NCI-H2171 (cell line): ENCODE measurements at regions not wholly inside any gene's neighbourhood (a gene's known extent, or its start where the extent isn't known, plus 50 kb on each side); places are given as distances from the start of the nearest gene placed in this dataset.
"Not testable (repeated sequence)": the region's sequence is repeated elsewhere in the genome, so short reads cannot be mapped to it uniquely, and the experiment has no call there.

Experiments
- DNase-seq: peaks from one replicate; lab custom pipeline; 2025; lab: John Stamatoyannopoulos, UW

DNA sequence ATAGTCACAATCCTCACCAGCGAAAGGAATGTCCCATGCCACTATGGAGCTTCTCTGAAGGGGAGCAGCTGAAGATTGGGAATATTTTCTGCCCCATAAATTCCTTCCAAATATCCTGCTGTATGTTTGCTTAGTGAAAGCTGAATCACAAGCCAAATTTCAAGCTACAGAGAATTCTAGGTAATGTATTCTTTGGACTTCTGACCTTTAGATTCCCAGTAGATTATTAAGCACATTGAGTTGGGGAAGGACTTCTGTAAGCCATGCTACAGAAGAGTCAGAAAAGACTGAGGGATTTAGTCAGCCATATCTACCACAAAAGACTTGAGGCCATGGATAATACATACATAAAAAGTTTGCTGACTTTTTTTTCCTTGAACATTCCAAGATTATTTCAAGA is 1342.0 kb upstream of the NUDT12 start:
- no peak for DNase-seq

DNA sequence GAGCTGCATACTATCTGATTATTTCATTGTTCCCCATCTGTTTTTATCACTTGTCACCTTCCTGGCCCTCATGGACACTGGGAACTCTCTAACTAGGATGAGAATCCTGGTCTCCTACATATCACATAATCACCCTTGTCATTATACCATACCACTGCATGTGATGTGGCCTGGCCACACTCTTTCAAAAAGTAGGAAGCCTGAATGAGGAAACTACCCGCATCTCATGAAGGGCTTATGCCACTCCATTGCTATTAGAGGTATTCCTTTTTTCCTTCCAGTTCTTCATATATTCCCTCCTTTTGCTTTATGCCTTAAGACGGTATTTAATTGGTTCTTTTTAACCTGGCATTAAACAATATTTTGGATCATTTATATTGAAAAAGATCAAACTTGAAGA is 1341.4 kb upstream of the NUDT12 start:
- DNase-seq = no peak

DNA sequence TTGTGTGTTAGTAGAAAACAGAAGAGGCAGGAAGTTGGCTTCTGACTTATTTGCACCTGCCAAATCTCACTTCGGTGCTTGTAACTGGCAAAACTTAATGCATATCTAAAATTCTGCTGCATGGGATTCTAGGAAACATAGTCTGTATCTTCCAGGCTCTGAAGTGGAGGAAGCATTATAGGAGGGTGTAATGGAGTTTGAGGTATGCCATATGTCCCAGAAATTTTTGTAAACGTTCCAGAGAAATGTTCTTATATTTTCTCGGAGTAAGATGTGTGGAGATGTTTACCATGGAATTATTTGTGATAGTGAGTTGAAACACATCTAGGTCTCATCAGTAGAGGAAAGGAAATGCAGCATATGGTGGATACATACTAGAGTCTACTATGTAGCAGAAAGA is 1329.0 kb upstream of the NUDT12 start:
- no peak for DNase-seq

DNA sequence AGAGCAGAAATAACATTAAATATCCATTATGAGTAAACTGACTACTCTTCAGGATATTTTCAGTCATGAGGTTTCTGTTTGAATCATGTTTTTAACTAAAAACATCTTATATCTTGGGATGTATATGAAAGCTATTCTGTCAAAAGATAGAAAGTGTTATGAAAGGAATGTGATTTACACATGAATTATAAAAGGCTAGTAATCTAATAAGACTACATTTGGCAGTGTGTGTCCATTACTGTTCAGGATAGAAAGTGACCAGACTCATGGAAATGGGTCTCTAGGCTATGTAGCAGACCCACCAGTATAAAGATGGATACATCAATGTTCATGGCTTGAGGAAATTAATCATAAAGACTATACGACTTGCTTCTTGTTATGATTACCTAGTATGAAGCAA is 1328.2 kb upstream of the NUDT12 start:
- no peak for DNase-seq

DNA sequence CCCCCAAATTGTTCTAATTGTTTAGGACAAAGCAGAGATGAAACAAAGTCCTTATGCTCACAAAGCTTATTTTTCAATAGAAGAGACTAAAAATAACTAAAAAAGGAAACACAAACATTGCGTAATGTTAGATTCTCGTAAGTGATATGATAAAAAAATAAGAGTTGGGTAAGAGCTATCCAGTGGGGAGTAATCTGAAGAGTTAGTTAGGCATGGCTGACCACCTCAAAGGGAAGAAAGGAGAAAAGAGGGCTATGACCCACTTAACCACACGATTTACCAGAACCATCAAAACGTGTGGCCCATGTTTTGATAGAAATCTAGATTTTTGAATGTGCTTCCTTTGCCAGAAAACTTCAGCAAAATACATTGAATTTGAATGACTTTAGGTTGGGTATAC is 1296.8 kb upstream of the NUDT12 start:
- no peak for DNase-seq

DNA sequence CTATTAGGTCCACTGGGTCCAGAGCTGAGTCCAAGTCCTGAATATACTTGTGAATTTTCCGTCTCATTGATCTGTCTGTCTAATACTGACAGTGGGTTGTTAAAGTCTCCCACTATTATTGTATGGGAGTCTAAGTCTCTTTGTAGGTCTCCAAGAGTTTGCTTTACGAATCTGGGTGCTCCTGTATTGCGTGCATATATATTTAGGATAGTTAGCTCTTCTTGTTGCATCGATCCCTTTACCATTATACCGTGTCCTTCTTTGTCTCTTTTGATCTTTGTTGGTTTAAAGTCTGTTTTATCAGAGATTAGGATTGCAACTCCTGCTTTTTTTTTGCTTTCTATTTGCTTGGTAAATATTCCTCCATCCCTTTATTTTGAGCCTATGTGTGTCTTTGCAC is 1289.5 kb upstream of the NUDT12 start:
- not testable (repeated sequence) for DNase-seq

DNA sequence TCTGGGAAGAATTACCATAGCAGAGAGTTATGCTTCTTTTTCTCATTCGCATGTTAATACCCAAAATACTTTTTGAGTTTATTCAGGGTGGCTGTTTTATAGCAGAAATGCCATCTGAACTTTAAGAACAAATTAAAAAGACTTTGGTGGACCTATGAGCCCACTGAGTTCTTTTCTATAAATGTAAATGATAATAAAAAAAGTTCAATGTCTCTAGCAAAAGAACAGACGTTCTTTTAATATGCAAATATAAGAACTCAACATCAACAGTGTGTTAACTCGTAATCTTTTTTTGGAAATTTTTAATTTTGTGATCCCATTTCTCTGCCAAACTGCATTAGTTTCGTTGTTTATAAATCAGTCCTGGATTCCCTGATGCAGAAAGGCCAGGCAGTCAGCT is 1283.0 kb upstream of the NUDT12 start:
- DNase-seq = no peak

DNA sequence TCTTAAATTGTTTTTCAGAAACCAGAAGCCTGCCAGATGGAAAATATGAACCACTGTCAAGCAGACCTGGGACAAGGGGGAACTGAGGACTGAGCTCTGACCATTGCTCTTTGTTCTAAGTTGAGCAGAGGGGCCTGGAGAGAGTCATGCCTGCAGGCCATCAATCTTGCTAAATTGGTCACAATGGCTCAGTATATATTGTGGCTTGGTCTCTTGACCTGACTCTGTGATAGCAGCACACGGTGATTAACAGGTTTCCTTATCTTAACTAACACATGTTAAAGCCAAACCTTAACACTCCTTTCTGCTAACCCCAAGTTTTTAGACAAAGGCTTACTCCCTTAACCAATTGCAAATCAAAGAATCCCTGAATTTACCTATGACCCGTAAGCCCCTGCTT is 1281.2 kb upstream of the NUDT12 start:
- DNase-seq = no peak

DNA sequence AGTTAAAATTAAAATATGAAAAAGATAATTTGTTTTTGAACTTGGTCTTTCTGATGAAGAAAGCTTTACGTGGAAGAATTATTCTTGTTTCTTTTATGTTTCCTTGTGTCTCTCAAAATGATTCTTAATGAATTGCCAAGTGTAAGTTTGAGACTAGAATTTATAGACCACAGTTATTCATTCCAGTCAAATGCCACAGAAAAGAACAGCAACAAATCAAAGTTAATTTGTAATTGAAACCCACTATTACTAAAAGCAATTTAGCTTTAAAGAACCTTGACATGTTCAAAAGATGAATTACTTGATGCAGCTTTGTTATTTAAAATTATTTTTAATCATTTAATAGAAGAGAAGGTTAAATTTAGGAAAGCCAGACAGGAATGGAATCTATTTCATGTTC is 1277.7 kb upstream of the NUDT12 start:
- no peak for DNase-seq

DNA sequence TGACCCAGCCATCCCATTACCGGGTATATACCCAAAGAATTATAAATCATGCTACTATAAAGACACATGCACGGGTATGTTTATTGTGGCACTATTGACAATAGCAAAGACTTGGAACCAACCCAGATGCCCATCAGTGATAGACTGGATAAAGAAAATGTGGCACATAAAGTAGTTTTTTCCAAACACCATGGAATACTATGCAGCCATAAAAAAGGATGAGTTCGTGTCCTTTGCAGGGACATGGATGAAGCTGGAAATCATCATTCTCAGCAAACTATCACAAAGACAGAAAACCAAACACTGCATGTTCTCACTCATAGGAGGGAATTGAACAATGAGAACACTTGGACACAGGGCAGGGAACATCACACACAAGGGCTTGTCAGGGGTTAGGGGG is 1268.9 kb upstream of the NUDT12 start:
- not testable (repeated sequence) for DNase-seq

DNA sequence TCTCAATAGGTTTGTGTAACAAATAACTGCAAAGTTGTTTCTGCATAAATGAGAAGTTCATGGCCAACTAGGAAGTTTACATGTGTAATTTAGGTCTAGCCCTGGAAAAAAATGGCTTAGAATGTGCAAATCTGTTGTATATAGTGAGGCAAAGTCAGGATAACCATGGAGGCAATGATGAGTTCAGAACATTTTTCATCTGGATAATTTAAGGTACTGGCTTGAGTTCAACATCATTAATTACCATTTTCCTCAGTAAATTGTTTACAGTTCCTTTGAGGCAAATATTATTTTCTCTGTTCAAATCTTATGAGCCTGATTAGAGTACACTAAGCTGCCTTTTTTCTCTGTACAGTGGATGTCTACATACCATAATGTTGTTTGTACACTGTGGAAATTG is 1259.0 kb upstream of the NUDT12 start:
- DNase-seq = no peak

DNA sequence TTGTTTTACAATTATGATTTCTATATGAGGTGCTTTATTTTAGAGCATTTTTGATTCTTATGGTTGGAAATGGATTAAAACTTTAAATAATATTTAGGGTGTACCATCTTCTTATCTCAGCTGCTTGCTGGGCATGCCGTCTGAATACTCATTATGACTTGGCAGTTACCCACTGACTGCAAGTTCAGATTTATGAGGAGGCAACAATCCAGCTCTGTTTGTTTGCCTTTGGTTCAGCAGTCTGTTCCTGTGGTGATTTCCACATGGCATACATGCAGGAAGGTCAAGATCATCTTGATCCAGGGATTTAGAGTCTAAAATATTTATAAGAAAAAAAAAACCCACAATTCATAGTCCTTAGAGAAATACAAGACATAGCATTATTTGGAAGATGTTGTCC is 1254.5 kb upstream of the NUDT12 start:
- no peak for DNase-seq

DNA sequence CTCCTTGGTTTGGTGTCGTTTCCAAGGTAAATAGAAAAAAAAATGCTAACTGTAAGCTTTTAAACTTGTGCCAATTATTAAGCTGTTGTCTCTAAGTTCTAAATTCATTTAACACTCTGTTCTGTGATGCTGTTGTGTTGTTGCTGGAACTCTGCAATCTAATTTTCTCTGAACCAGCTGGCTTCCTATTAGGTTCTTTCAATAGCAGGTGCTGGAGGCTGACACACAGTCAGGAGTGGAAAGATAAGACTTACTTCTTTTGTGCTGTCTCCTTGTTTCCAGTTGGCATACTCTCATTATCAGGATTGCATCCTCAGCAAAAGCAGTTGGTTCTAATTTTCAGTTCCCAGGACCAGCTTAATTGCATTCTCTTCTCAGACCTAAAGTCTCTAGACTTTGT is 1252.6 kb upstream of the NUDT12 start:
- no peak for DNase-seq

DNA sequence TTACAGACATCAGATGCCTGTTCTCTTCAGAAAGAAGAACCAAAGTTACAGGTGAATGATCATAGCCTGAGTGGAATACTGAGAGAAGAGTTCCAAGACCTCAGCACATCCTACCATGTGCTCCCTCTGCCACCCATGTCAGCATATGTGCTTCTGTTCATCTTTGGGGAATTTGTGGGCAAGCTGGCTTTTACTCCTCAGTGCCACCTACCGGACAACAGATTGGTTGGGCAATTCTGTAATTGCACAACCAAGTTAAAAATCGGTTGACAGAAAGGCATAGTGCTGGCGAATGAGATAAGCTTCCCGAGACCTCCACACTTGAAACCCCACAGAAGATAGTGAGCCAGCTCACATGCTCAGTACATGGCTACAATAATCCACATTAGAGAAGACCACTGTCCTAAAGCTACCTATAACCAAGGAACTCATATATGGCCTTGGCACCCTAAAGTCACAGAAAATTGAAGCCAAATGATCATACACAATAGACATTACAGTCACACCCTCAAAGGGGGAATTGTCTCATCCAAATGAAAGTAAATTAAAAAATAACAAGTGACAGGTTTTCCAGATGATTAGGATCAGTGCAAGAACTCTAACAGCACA is 1238.0 kb upstream of the NUDT12 start:
- DNase-seq = no peak

DNA sequence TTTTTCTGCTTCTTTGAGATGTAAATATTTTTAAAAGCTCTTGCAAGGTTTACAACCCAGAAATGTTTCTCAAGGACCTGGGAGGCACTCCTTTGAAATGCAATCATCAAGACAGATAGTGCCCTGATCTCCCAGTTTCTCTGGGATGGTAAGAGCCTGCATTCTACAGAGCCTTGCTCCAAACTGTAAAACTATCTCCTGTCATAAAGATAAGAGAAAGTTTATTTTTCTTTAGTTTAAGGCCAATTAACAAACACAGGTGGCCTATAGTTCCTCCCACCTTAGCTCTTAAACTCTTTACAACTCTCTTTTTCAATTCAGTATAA is 1231.1 kb upstream of the NUDT12 start:
- no peak for DNase-seq

DNA sequence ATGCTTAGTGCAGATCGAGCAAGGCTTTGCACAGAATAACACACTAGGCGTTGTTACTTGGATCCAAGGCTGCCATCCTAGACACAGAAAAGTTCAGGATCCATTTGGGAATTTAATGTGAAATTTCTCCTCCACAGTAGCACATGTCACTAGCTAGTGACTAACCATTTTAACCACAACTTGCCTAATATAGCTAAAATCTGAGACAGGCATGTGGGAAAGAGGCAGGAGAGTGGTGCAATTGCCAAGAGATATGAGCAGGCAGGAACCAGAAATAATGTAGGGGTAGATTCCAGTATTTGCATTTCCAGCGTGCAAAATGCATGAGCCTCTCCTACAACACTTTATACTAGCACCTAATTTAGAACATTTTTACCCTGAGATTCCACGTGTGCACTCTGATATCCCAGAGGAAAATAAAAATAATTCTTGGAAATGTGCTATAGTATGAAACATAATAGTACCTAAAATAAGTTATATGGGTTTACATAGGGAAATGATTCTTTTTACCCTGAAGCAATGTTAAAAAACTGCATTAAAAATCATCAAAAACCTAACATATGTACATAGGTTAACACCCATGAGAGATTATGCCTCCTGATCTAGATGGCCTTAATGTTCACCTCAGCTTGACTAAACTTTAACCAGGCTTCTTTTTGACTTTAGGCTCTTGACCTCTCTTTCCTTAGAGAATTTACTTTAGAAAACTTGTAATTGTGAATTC is 1230.6 kb upstream of the NUDT12 start:
- DNase-seq = no peak

DNA sequence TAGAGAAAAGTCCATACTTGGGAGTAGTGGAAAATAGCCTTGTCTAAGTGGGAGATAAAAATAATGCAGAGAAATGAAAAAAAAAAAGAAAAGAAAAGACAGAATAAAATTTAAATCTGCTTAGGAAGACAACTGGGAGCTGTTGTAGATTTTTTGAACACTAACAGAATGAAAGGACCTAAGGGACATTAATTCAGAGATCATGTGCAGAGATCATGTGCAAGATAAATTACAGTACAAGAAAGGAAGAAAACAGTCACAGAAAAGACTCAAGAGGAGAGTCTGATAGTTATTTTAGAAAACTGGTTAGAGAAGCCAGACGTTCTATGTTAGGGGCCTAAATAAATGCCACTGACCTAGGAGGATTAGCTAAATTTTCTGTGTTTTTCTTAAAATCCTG is 1226.8 kb upstream of the NUDT12 start:
- DNase-seq = no peak

DNA sequence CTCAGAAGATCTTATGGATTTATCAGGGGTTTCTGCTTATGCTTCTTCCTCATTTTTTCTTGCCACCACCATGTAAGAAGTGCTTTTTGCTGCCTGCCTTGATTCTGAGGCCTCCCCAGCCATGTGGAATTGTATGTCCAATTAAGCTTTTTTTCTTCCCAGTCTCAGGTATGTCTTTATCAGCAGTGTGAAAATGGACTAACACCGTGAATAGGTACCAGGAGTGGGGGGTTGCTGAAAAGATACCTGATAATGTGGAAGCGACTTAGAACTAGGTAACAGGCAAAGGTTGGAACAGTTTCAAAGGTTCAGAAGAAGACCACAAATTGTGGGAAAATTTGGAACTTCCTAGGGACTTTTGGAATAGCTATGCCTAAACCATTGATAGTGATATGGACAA is 1222.5 kb upstream of the NUDT12 start:
- no peak for DNase-seq

DNA sequence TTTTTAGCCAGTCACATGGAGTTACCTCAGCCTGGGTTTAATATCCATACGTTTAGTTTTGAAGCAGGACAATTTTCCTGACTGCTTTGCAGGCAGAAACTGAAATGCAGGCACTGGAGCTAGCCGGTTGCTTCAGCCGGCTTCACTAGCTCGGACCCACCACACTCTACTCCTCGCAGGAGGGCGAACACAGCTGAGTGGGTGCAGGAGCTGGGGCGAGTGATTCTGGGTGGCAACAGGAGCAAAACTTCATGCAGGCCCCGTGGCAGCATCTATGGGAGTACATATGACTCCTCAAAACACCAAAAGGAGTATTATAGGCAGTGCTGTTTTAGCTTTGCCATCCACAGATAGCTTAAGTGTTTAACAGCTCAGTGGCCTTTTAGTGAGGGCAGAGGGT is 1211.8 kb upstream of the NUDT12 start:
- DNase-seq = no peak

DNA sequence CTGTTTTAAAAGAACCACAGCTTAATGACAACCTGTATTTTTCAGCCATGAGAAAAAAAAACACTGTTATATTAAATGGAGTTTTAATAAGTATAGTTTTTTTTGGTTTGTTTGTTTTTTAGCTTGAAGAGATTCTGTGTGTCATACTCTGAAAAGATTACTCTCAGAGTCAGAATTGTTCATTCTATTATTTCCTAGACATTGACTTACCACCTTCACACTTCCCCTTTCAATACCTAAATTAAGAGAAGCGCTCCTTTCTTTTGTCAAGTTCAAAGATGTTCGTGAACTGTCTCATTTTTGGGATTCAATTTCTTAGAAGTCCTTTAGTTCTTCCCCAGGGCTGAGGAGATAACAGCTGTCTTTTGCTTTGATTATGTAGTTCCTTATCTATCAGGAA is 1201.6 kb upstream of the NUDT12 start:
- no peak for DNase-seq

DNA sequence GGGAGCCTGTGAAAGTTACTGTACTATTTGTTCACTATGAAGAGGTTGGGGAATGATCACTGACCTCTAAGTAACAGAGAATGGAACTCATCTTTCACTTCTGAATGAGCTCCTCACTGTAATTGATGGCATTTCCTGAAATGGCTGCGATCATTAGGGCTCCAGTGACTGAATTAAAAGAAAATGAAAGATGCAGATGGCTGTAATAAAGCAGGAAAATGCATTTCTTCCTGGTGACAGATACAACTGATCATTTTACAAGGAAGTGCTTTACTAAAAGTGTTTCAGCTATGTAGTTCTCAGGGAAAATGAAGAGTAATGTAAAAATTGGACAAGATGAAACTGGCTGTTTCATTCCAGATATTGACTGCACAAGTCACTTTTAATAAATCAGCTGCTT is 1200.6 kb upstream of the NUDT12 start:
- no peak for DNase-seq

DNA sequence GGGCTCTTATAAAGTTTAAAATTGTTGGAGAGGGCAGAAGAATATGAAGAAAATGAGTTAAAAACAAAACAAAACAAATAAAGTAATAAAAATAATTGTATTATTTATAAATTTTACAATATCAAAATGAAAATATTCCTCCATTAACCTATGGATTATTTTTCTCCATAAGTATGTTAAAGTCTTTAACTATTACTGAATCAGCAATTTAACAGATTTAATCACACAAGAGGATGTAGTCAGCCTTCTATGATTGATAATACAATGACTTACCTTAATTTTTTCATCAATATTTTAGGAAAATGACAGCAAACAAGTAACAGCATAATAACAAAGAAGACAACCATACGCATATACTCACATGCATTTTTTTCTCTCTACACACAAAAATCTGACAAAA is 1195.3 kb upstream of the NUDT12 start:
- DNase-seq = no peak

DNA sequence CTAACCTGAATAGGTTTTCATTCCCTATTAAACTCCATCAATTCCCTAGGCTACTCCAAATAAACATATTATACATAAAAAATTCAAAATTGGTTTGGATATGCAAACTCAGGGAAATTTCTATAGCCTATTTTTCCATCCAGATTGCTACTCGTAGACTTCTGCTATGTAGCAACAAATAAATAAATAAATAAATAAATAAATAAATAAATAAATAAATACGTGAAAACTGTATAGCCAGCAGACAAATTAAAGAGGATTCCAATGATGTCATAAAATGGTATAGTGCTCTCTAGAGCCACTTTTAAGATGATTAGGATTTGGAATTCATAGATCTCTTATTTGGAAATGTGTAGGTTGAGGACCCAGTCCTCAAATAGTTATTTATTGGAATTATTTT is 1193.2 kb upstream of the NUDT12 start:
- no peak for DNase-seq

DNA sequence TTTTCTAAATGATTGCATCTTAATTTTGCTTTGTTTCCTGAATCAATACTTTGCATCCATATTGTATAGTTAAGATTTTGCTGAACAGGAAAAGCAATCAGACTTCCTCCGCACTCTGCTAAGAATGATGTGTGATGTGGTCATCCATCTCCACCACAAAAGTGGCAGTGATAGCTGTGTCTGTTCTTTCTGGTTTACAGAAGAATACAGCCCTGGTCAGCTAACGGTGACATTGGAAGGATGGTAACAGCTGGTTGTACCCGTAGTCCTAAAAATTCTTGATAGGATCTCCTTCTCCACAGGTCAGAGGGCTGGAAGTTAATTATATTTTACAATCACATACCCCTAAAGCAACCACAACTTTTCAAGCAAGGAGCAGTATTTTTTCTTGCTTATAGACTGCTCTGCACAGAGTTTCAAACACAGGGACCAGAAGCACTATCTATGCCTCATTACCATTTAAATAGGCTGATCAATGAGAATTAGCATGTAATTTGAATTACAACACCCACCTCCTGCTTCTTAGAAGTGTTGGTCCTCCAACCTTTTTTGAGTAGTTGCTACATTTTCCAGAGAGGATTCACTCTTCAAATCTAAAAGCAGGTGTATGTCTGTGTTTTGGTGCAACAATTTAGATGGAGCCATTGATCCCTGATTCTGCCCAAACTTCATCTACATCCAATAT is 1191.9 kb upstream of the NUDT12 start:
- DNase-seq = no peak
